Testis (tissue), 2 donors: ENCODE measurements at regions not wholly inside any gene's neighbourhood (a gene's known extent, or its start where the extent isn't known, plus 50 kb on each side); places are given as distances from the start of the nearest gene placed in this dataset.

ENCODE experiments used
- POLR2A ChIP-seq: fragments of 450-650 bp; IDR thresholded peaks from one replicate; pipeline ENCODE4 v1.6.1; 2017; ENCODE audit warnings: antibody characterized with exemption, mild to moderate bottlenecking, moderate library complexity
- TF ChIP-seq, protein P1 (sequence below), 3 experiments: fragments of 450-650 bp in 2 of 3; fragments of 200-600 bp in 1 of 3; sonication (generic) in 1 of 3; IDR thresholded peaks; one replicate each; pipeline ENCODE4 v1.5.1; 2016 to 2019; ENCODE audit warnings: antibody characterized with exemption in 3 of 3, mild to moderate bottlenecking in 2 of 3, moderate library complexity in 1 of 3

DNA sequence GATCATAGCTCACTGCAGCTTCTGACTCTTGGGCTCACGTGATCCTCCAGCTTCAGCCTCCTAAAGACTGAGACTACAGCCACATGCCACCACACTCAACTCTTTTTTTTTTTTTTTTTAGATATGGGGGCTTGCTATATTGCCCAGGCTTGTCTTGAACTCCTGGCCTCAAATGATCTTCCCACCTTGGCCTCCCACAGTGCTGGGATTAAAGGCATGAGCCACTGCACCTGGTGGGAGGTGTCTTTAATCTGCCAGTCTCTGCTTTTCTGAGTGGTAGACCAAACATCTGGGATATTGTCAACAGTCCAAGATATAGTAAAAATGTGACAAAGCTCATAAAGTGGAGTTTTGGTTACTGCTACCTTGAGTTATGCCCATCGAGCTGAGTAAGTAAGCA, 104.9 kb upstream of the FOXP2 start:
- TF ChIP-seq, protein P1, sequence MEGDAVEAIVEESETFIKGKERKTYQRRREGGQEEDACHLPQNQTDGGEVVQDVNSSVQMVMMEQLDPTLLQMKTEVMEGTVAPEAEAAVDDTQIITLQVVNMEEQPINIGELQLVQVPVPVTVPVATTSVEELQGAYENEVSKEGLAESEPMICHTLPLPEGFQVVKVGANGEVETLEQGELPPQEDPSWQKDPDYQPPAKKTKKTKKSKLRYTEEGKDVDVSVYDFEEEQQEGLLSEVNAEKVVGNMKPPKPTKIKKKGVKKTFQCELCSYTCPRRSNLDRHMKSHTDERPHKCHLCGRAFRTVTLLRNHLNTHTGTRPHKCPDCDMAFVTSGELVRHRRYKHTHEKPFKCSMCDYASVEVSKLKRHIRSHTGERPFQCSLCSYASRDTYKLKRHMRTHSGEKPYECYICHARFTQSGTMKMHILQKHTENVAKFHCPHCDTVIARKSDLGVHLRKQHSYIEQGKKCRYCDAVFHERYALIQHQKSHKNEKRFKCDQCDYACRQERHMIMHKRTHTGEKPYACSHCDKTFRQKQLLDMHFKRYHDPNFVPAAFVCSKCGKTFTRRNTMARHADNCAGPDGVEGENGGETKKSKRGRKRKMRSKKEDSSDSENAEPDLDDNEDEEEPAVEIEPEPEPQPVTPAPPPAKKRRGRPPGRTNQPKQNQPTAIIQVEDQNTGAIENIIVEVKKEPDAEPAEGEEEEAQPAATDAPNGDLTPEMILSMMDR (IDR thresholded peaks at IDR 0.05) = no peak
- TF ChIP-seq POLR2A = no peak
